Karpas-422 (cell line): ENCODE measurements at regions not wholly inside any gene's neighbourhood (a gene's known extent, or its start where the extent isn't known, plus 50 kb on each side); places are given as distances from the start of the nearest gene placed in this dataset. TPM values are rescaled to one million over a fixed set of nuclear protein-coding genes. Genes with fewer than 3 reads are reported as not detected.
"Not testable (repeated sequence)": the region's sequence is repeated elsewhere in the genome, so short reads cannot be mapped to it uniquely, and the experiment has no call there.

Experiments
- DNase-seq: peaks from one replicate; pipeline ENCODE4 v3.0.0-alpha.2; 2015
- H2AFZ ChIP-seq: fragments of 200-600 bp; sonication (generic); 2 replicates; pipeline ENCODE4 v1.6.1; 2014; ENCODE audit warnings: antibody characterized with exemption, low read length, mixed read lengths
- H3K27ac ChIP-seq: fragments of 200-600 bp; sonication (generic); 2 replicates; pipeline ENCODE4 v1.5.1; 2014; ENCODE audit warnings: mild to moderate bottlenecking, low read length, moderate library complexity
- H3K27me3 ChIP-seq: fragments of 200-600 bp; sonication (generic); 2 replicates; pipeline ENCODE4 v1.6.1; 2014; ENCODE audit warnings: low read length, mixed read lengths
- H3K36me3 ChIP-seq: fragments of 200-600 bp; sonication (generic); 2 replicates; pipeline ENCODE4 v1.6.1; 2014; ENCODE audit warnings: low read length, mixed read lengths; ENCODE audit not compliant: insufficient read depth
- H3K4me1 ChIP-seq: fragments of 200-600 bp; sonication (generic); 2 replicates; pipeline ENCODE4 v1.6.1; 2014; ENCODE audit warnings: mild to moderate bottlenecking, low read length, mixed read lengths
- H3K4me2 ChIP-seq: fragments of 200-600 bp; sonication (generic); 2 replicates; pipeline ENCODE4 v1.6.1; 2014; ENCODE audit warnings: low read length, low read depth, mild to moderate bottlenecking; ENCODE audit not compliant: poor library complexity, severe bottlenecking
- H3K4me3 ChIP-seq: fragments of 200-600 bp; sonication (generic); 2 replicates; pipeline ENCODE4 v1.5.1; 2014; ENCODE audit warnings: mild to moderate bottlenecking, antibody characterized with exemption, low read length, mixed read lengths
- H3K79me2 ChIP-seq: fragments of 200-600 bp; sonication (generic); 2 replicates; pipeline ENCODE4 v1.6.1; 2014; ENCODE audit warnings: mild to moderate bottlenecking, low read length, mixed read lengths
- H3K9ac ChIP-seq: fragments of 200-600 bp; sonication (generic); 2 replicates; pipeline ENCODE4 v1.6.0; 2014; ENCODE audit warnings: low read length
- H3K9me2 ChIP-seq: fragments of 200-600 bp; sonication (generic), shearing (Covaris generic); replicated peaks from 2 replicates; pipeline ENCODE4 v1.6.0; 2014; ENCODE audit warnings: mild to moderate bottlenecking, low read length, moderate library complexity; ENCODE audit not compliant: insufficient read depth
- H3K9me3 ChIP-seq: fragments of 300-700, 200-600 bp; sonication (generic); 2 replicates; pipeline ENCODE4 v1.6.1; 2014; ENCODE audit warnings: low read length, mixed read lengths
- H4K20me1 ChIP-seq: fragments of 200-600 bp; sonication (generic); 2 replicates; pipeline ENCODE4 v1.6.1; 2014; ENCODE audit warnings: mild to moderate bottlenecking, antibody characterized with exemption, low read length, low read depth; ENCODE audit not compliant: insufficient read depth
- small RNA-seq: library from RNA; depleted of rRNA; stranded (forward); fragments of <200 nt; gene quantifications from one replicate; pipeline ENCODE3, GENCODE V24; 2014

- not testable (repeated sequence) for H3K27me3 ChIP-seq, H3K9ac ChIP-seq, H3K27ac ChIP-seq, H2AFZ ChIP-seq, H3K9me2 ChIP-seq, H3K36me3 ChIP-seq, DNase-seq, H3K4me3 ChIP-seq, H4K20me1 ChIP-seq, H3K79me2 ChIP-seq, H3K9me3 ChIP-seq
- H3K4me2 ChIP-seq = peak overlapping the region; percentile 88
- peaks cover 16% of the 10 kb centered on the region for H3K4me1 ChIP-seq
These were observed 87.1 kb downstream of the TRIM27 start for GRCh38 chr6:28836703-28837102.

GRCh38 chr6:28838289-28838633 lies 85.5 kb downstream of the TRIM27 start:
- H3K9me3 ChIP-seq = no peaks in the 10 kb centered on the region
- H3K4me1 ChIP-seq = peaks cover 16% of the 10 kb centered on the region
- H2AFZ ChIP-seq = peak overlapping the region; percentile 97; the same call in 1 of the 2 replicates
- DNase-seq = peak; percentile 92
- no peaks in the 10 kb centered on the region for H3K9me2 ChIP-seq
- peak overlapping the region; percentile 75 for H3K4me3 ChIP-seq
- H3K9ac ChIP-seq = peak overlapping the region; percentile 74
- no peaks in the 10 kb centered on the region for H3K36me3 ChIP-seq
- H4K20me1 ChIP-seq = no peaks in the 10 kb centered on the region
- no peaks in the 10 kb centered on the region for H3K27me3 ChIP-seq
- no peak overlapping the region for H3K27ac ChIP-seq
- no peaks in the 10 kb centered on the region for H3K79me2 ChIP-seq
- peak overlapping the region; percentile 88 for H3K4me2 ChIP-seq

GRCh38 chr6:28838634-28839442 lies 84.9 kb downstream of the TRIM27 start:
- Histone ChIP-seq H4K20me1 (no peaks in the 10 kb centered on the region), H3K9me2 (no peaks in the 10 kb centered on the region), H3K4me1 (peaks cover 16% of the 10 kb centered on the region), H3K27ac (no peak overlapping the region), H3K9ac (peak overlapping the region; percentile 74), H3K4me2 (peak overlapping the region; percentile 88), H3K27me3 (no peaks in the 10 kb centered on the region), H2AFZ (peak overlapping the region; percentile 97), H3K9me3 (no peaks in the 10 kb centered on the region), H3K79me2 (no peaks in the 10 kb centered on the region), H3K4me3 (peak overlapping the region; percentile 75), H3K36me3 (no peaks in the 10 kb centered on the region)
- peak; percentile 95 for DNase-seq

DNA sequence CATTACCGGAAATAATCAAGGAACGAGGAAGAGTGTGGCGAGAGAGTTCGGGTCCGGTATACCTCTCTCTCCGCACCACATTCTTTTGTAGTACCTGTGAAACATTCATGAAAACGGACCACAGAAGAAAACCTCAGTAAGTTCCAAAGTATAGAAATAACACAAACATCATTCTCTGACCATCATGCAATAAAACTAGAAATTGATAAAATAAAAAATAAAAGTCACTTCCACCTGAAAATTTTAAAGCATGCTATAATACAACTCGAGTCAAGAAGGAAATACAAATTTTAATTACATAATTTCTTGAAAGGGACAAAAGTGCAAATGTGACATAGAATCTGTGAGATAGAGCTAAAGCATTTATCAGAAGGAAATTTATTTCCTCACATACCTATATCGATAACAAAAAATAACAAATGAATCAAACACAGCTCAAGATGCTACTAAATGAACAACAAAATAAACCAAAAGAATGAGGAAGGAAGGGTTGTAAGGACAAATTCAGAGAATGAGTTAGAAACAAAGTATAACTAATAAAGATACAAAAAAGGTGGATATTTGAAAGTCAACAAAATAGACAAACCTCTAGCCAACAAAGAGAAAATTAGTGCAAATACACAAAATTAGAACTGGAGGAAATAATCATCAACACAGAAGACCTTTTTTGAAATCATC lies 84.2 kb downstream of the TRIM27 start:
- no peaks in the 10 kb centered on the region for H3K27me3 ChIP-seq
- H3K79me2 ChIP-seq = no peaks in the 10 kb centered on the region
- DNase-seq = no peak
- peaks cover 16% of the 10 kb centered on the region for H3K4me1 ChIP-seq
- H3K4me2 ChIP-seq = peak overlapping the region; percentile 88
- peak overlapping the region; percentile 75 for H3K4me3 ChIP-seq
- peak overlapping the region; percentile 97 for H2AFZ ChIP-seq
- no peaks in the 10 kb centered on the region for H3K9me3 ChIP-seq
- H3K36me3 ChIP-seq = no peaks in the 10 kb centered on the region
- H3K9ac ChIP-seq = peak overlapping the region; percentile 74
- no peaks in the 10 kb centered on the region for H3K9me2 ChIP-seq
- no peak overlapping the region for H3K27ac ChIP-seq
- H4K20me1 ChIP-seq = no peaks in the 10 kb centered on the region

- H3K9ac ChIP-seq = no peak overlapping the region
- no peaks in the 10 kb centered on the region for H3K27me3 ChIP-seq
- H3K27ac ChIP-seq = no peak overlapping the region
- peak; percentile 59 for DNase-seq
- no peaks in the 10 kb centered on the region for H3K36me3 ChIP-seq
- no peaks in the 10 kb centered on the region for H4K20me1 ChIP-seq
- no peaks in the 10 kb centered on the region for H3K9me2 ChIP-seq
- no peaks in the 10 kb centered on the region for H3K79me2 ChIP-seq
- no peak overlapping the region for H3K4me2 ChIP-seq
- H3K9me3 ChIP-seq = no peaks in the 10 kb centered on the region
- peaks cover 16% of the 10 kb centered on the region for H3K4me1 ChIP-seq
- no peak overlapping the region for H3K4me3 ChIP-seq
- H2AFZ ChIP-seq = no peak overlapping the region
These were observed 82.5 kb downstream of the TRIM27 start for GRCh38 chr6:28841290-28841689.

GRCh38 chr6:28848756-28849155 lies 75.0 kb downstream of the TRIM27 start:
- H3K4me1 ChIP-seq, H3K9me2 ChIP-seq, H3K9me3 ChIP-seq, H3K79me2 ChIP-seq, H3K36me3 ChIP-seq, H3K9ac ChIP-seq, H3K27me3 ChIP-seq, H3K27ac ChIP-seq, H4K20me1 ChIP-seq: not testable (repeated sequence)
- Histone ChIP-seq H3K4me3 (peak overlapping the region; percentile 50; the same call in 1 of the 2 replicates), H3K4me2 (peak overlapping the region; percentile 62), H2AFZ (peak overlapping the region; percentile 86)
- DNase-seq = peak; percentile 75

Small RNA genes in the stretch of these regions (small RNA-seq; reads per million reads assigned to genes)
- gene AL121932.1 = not detected
